Nucleus accumbens (tissue), 56 donors: ENCODE measurements at regions not wholly inside any gene's neighbourhood (a gene's known extent, or its start where the extent isn't known, plus 50 kb on each side); places are given as distances from the start of the nearest gene placed in this dataset.

ENCODE experiments used
- DNase-seq, 56 donors: peaks; one replicate each; lab custom pipeline; 2025; lab: John Stamatoyannopoulos, UW

- no peak for DNase-seq
Observed at GRCh38 chr4:11632025-11632424, 203.3 kb upstream of the HS3ST1 start.

- no peak for DNase-seq
Observed at GRCh38 chr4:11631416-11631815, 202.7 kb upstream of the HS3ST1 start.

- no peak for DNase-seq
Observed at GRCh38 chr4:11628093-11628725, 199.5 kb upstream of the HS3ST1 start.

GRCh38 chr4:11626066-11626465 is 197.4 kb upstream of the HS3ST1 start:
- DNase-seq, result no peak

- DNase-seq, result no peak
Observed at GRCh38 chr4:11625211-11625610, 196.5 kb upstream of the HS3ST1 start.

- DNase-seq, result no peak
Observed at GRCh38 chr4:11624370-11624769, 195.7 kb upstream of the HS3ST1 start.

GRCh38 chr4:11623726-11624037 is 195.0 kb upstream of the HS3ST1 start:
- peak in 5 of 56 donors; percentile 0 to 21 (median 4) for DNase-seq

GRCh38 chr4:11622961-11623725 is 194.4 kb upstream of the HS3ST1 start:
- no peak for DNase-seq

GRCh38 chr4:11620861-11621260 is 192.2 kb upstream of the HS3ST1 start:
- DNase-seq, result no peak

- DNase-seq, result no peak
Observed at GRCh38 chr4:11618666-11619282, 190.1 kb upstream of the HS3ST1 start.

GRCh38 chr4:11616856-11617255 is 188.2 kb upstream of the HS3ST1 start:
- no peak for DNase-seq

GRCh38 chr4:11615601-11616000 is 186.9 kb upstream of the HS3ST1 start:
- DNase-seq, result no peak

- DNase-seq, result no peak
Observed at GRCh38 chr4:11614426-11614825, 185.7 kb upstream of the HS3ST1 start.

GRCh38 chr4:11611868-11612267 is 183.2 kb upstream of the HS3ST1 start:
- DNase-seq, result no peak

- no peak for DNase-seq
Observed at GRCh38 chr4:11609751-11610150, 181.1 kb upstream of the HS3ST1 start.

- no peak for DNase-seq
Observed at GRCh38 chr4:11608992-11609391, 180.3 kb upstream of the HS3ST1 start.

GRCh38 chr4:11606078-11606477 is 177.4 kb upstream of the HS3ST1 start:
- DNase-seq, result no peak

- no peak for DNase-seq
Observed at GRCh38 chr4:11605597-11605996, 176.9 kb upstream of the HS3ST1 start.

GRCh38 chr4:11604821-11605220 is 176.1 kb upstream of the HS3ST1 start:
- no peak for DNase-seq

- DNase-seq, result peak in 1 of 56 donors; percentile 1
Observed at GRCh38 chr4:11603591-11604194, 175.0 kb upstream of the HS3ST1 start.

GRCh38 chr4:11602606-11603340 is 174.1 kb upstream of the HS3ST1 start:
- DNase-seq, result no peak
